ENCODE measurements at regions not wholly inside any gene's neighbourhood (a gene's known extent, or its start where the extent isn't known, plus 50 kb on each side); places are given as distances from the start of the nearest gene placed in this dataset.

DNA sequence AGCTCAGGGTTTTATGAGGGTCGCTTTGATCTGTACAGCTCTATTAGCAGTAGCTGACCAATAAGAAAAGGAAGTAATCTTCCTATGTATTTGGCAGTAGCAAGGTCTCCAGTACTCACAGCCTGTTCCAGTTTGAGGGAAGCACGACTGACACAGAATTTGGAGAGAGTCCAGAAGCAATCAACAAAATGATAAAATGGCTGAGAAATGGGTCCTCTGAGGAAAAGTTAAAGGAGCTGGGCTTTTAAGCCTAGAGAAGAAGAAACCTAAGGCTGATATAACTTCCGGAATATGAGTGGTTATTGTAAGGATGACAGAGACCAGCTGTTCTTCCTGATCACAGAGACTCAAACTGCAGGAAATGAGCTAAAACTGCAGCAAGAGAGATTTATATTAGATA is 382.8 kb downstream of the GPD2 start:
- no peak overlapping the region for H3K27ac ChIP-seq (ENCODE audit: low read depth, low read length, poor library complexity, severe bottlenecking)
- H3K4me2 ChIP-seq (ENCODE audit: low read length) = no peak overlapping the region
- H4K20me1 ChIP-seq (ENCODE audit: insufficient read depth, low read length) = no peaks in the 10 kb centered on the region
- no peaks in the 10 kb centered on the region for H3K36me3 ChIP-seq (ENCODE audit: insufficient read depth, low read length)
- DNase-seq (ENCODE audit: low spot score) = no peak
- no peak overlapping the region for H3K4me3 ChIP-seq (ENCODE audit: low read depth, low read length, poor library complexity, severe bottlenecking)
- no peaks in the 10 kb centered on the region for H3K4me1 ChIP-seq (ENCODE audit: insufficient read depth, low read length, poor library complexity, severe bottlenecking)
- H2AFZ ChIP-seq (ENCODE audit: low read length) = no peak overlapping the region
- TF ChIP-seq, protein P1, sequence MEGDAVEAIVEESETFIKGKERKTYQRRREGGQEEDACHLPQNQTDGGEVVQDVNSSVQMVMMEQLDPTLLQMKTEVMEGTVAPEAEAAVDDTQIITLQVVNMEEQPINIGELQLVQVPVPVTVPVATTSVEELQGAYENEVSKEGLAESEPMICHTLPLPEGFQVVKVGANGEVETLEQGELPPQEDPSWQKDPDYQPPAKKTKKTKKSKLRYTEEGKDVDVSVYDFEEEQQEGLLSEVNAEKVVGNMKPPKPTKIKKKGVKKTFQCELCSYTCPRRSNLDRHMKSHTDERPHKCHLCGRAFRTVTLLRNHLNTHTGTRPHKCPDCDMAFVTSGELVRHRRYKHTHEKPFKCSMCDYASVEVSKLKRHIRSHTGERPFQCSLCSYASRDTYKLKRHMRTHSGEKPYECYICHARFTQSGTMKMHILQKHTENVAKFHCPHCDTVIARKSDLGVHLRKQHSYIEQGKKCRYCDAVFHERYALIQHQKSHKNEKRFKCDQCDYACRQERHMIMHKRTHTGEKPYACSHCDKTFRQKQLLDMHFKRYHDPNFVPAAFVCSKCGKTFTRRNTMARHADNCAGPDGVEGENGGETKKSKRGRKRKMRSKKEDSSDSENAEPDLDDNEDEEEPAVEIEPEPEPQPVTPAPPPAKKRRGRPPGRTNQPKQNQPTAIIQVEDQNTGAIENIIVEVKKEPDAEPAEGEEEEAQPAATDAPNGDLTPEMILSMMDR (conservative IDR thresholded peaks at IDR 0.05; ENCODE audit: low read length) = no peak
- TF ChIP-seq EZH2phosphoT487 (IDR thresholded peaks at IDR 0.05; ENCODE audit: borderline replicate concordance, low read depth, low read length) = no peak
- no TSS peak for BruUV-seq (replicated peaks)
- intact Hi-C loops (cut with micrococcal nuclease; ENCODE audit: unreplicated experiment) = no loop called here
- H3K9me3 ChIP-seq (ENCODE audit: low read length) = no peaks in the 10 kb centered on the region
- H3K79me2 ChIP-seq (ENCODE audit: insufficient read depth, low read depth, low read length) = no peaks in the 10 kb centered on the region
- no peaks in the 10 kb centered on the region for H3K9me2 ChIP-seq (ENCODE audit: insufficient read depth, low read length)
- ChIA-PET POLR2A (interaction anchor here (0.6 kb wide), 1 partner anchor 121 kb away, joined by 3 read pairs; no protein-coding TSS in a partner anchor), CTCF (ENCODE audit: unreplicated experiment) (no interaction called here)

DNA sequence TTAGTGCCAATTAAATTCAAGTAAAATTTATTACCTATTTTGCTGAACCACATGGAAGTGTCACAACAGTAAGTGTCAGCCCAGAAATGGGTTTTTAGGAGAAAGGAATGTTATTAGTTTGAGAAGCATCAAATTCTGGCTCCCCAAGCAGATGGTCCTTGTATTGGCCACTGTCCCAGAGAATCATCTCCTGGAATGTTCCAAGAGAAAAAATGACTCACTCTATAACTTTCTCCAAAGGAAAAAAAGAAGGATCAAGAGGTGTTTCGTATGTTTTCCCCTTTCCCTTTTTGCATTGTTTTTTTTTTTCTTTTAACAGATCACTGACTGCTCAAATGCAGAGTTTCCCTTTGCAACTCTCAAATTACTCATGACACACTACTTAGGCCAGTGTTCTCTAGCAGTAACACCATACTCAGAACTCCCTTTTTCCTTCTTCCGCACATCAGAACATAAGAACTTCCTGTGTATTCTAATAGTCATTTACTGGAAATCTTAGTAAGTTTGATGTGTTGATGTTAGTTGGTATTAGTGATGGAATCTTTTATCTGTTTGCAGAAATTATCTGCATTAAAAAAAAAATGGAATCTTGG is 390.3 kb downstream of the GPD2 start:
- ChIA-PET POLR2A (no interaction called here), CTCF (ENCODE audit: unreplicated experiment) (no interaction called here)
- TF ChIP-seq EZH2phosphoT487 (IDR thresholded peaks at IDR 0.05; ENCODE audit: borderline replicate concordance, low read depth, low read length) = no peak
- TF ChIP-seq, protein P1 (conservative IDR thresholded peaks at IDR 0.05; ENCODE audit: low read length) = no peak
- H2AFZ ChIP-seq (ENCODE audit: low read length) = no peak overlapping the region
- intact Hi-C loops (cut with micrococcal nuclease; ENCODE audit: unreplicated experiment) = no loop called here
- BruUV-seq (replicated peaks) = no TSS peak
- no peak overlapping the region for H3K4me3 ChIP-seq (ENCODE audit: low read depth, low read length, poor library complexity, severe bottlenecking)
- H4K20me1 ChIP-seq (ENCODE audit: insufficient read depth, low read length) = no peaks in the 10 kb centered on the region
- no peak for DNase-seq (ENCODE audit: low spot score)
- no peak overlapping the region for H3K4me2 ChIP-seq (ENCODE audit: low read length)
- H3K27ac ChIP-seq (ENCODE audit: low read depth, low read length, poor library complexity, severe bottlenecking) = no peak overlapping the region
- no peaks in the 10 kb centered on the region for H3K4me1 ChIP-seq (ENCODE audit: insufficient read depth, low read length, poor library complexity, severe bottlenecking)
- no peaks in the 10 kb centered on the region for H3K36me3 ChIP-seq (ENCODE audit: insufficient read depth, low read length)
- H3K9me2 ChIP-seq (ENCODE audit: insufficient read depth, low read length) = no peaks in the 10 kb centered on the region
- no peaks in the 10 kb centered on the region for H3K9me3 ChIP-seq (ENCODE audit: low read length)
- no peaks in the 10 kb centered on the region for H3K79me2 ChIP-seq (ENCODE audit: insufficient read depth, low read depth, low read length)

DNA sequence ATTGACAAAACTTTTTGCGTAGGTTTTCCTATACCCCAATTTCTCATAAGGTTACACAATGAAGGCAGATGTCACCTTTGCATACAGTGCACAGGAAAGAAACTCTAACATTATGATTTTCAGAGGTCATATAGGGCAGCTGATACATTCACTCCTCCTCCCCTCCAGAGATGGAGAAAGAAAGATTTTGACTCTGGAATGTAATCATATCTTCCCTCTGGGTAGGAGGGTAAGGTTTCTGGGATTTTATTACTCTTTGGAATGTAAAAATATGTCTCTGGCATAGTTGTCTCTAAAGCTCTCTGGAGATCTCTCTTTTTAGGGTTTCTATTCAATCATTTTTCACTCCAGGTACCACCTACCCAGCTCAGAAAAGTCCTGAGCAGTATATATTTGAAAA is 398.3 kb downstream of the GPD2 start:
- Histone ChIP-seq H3K27ac (ENCODE audit: low read depth, low read length, poor library complexity, severe bottlenecking) (no peak overlapping the region), H3K4me3 (ENCODE audit: low read depth, low read length, poor library complexity, severe bottlenecking) (no peak overlapping the region), H3K36me3 (ENCODE audit: insufficient read depth, low read length) (no peaks in the 10 kb centered on the region), H3K4me1 (ENCODE audit: insufficient read depth, low read length, poor library complexity, severe bottlenecking) (no peaks in the 10 kb centered on the region), H4K20me1 (ENCODE audit: insufficient read depth, low read length) (no peaks in the 10 kb centered on the region), H3K9me2 (ENCODE audit: insufficient read depth, low read length) (no peaks in the 10 kb centered on the region), H2AFZ (ENCODE audit: low read length) (no peak overlapping the region), H3K4me2 (ENCODE audit: low read length) (no peak overlapping the region), H3K79me2 (ENCODE audit: insufficient read depth, low read depth, low read length) (no peaks in the 10 kb centered on the region), H3K9me3 (ENCODE audit: low read length) (no peaks in the 10 kb centered on the region)
- intact Hi-C loops (cut with micrococcal nuclease; ENCODE audit: unreplicated experiment) = no loop called here
- BruUV-seq (replicated peaks) = no TSS peak
- CTCF ChIA-PET (ENCODE audit: unreplicated experiment) = no interaction called here
- TF ChIP-seq EZH2phosphoT487 (IDR thresholded peaks at IDR 0.05; ENCODE audit: borderline replicate concordance, low read depth, low read length) = no peak
- TF ChIP-seq, protein P1 (conservative IDR thresholded peaks at IDR 0.05; ENCODE audit: low read length) = no peak
- POLR2A ChIA-PET = interaction anchor here (1.1 to 1.4 kb wide), 2 partner anchors 12 to 15 kb away, joined by 4 to 5 read pairs; no protein-coding TSS in a partner anchor
- no peak for DNase-seq (ENCODE audit: low spot score)

All from OCI-LY7 (cell line).